Ishikawa (cell line): ENCODE measurements at regions not wholly inside any gene's neighbourhood (a gene's known extent, or its start where the extent isn't known, plus 50 kb on each side); places are given as distances from the start of the nearest gene placed in this dataset.

Source experiments
- CEBPB ChIP-seq: IDR thresholded peaks from 2 replicates; pipeline ENCODE4 v1.6.1; 2012
- CREB1 ChIP-seq: IDR thresholded peaks from 2 replicates; pipeline ENCODE4 v1.6.1; 2012; ENCODE audit warnings: low read depth
- EGR1 ChIP-seq: IDR thresholded peaks from 2 replicates; pipeline ENCODE4 v1.6.1; 2012
- EP300 ChIP-seq: IDR thresholded peaks from 2 replicates; pipeline ENCODE4 v1.6.1; 2012; ENCODE audit warnings: borderline replicate concordance
- FOXM1 ChIP-seq: IDR thresholded peaks from 2 replicates; pipeline ENCODE4 v1.6.1; 2012; ENCODE audit warnings: low read depth, borderline replicate concordance
- MAX ChIP-seq: IDR thresholded peaks from 2 replicates; pipeline ENCODE4 v1.6.1; 2012
- NFIC ChIP-seq: IDR thresholded peaks from 2 replicates; pipeline ENCODE4 v1.6.1; 2012
- RAD21 ChIP-seq: IDR thresholded peaks from 2 replicates; pipeline ENCODE4 v1.6.1; 2012; ENCODE audit warnings: low read depth
- REST ChIP-seq: IDR thresholded peaks from 2 replicates; pipeline ENCODE4 v1.6.1; 2012; ENCODE audit warnings: low read depth, mild to moderate bottlenecking
- TAF1 ChIP-seq: IDR thresholded peaks from 2 replicates; pipeline ENCODE4 v1.6.1; 2012; ENCODE audit warnings: low read depth, mild to moderate bottlenecking
- TCF12 ChIP-seq: IDR thresholded peaks from 2 replicates; pipeline ENCODE4 v1.6.1; 2012; ENCODE audit warnings: low read depth
- TEAD4 ChIP-seq: IDR thresholded peaks from 2 replicates; pipeline ENCODE4 v1.6.1; 2012
- USF1 ChIP-seq: IDR thresholded peaks from 2 replicates; pipeline ENCODE4 v1.6.1; 2012
- YY1 ChIP-seq: IDR thresholded peaks from 2 replicates; pipeline ENCODE4 v1.6.1; 2012; ENCODE audit warnings: low read depth
- ZBTB7A ChIP-seq: IDR thresholded peaks from 2 replicates; pipeline ENCODE4 v1.6.1; 2012; ENCODE audit warnings: low read depth

GRCh38 chrX:99494668-99495067, 915.4 kb downstream of the PCDH19 start:
- TF ChIP-seq NFIC (no peak), EP300 (no peak), EGR1 (no peak), REST (no peak), RAD21 (no peak), USF1 (no peak), TEAD4 (no peak), CREB1 (no peak), FOXM1 (no peak), YY1 (no peak)

GRCh38 chrX:99480728-99481127, 929.3 kb downstream of the PCDH19 start:
- TF ChIP-seq RAD21 = no peak
- no peak for TF ChIP-seq TCF12
- no peak for TF ChIP-seq MAX
- no peak for TF ChIP-seq TAF1
- no peak for TF ChIP-seq USF1
- TF ChIP-seq EGR1 = no peak

GRCh38 chrX:99469439-99469838, 940.6 kb downstream of the PCDH19 start:
- TF ChIP-seq TCF12 (no peak), EP300 (no peak), CREB1 (no peak), ZBTB7A (no peak), NFIC (no peak), FOXM1 (no peak), CEBPB (no peak), EGR1 (no peak), USF1 (no peak), RAD21 (no peak), TEAD4 (no peak), MAX (no peak), YY1 (no peak), TAF1 (no peak)

GRCh38 chrX:99468993-99469392, 941.1 kb downstream of the PCDH19 start:
- TF ChIP-seq EP300 = no peak
- TF ChIP-seq TCF12 = no peak
- TF ChIP-seq TAF1 = no peak
- no peak for TF ChIP-seq FOXM1
- no peak for TF ChIP-seq RAD21
- TF ChIP-seq USF1 = no peak
- TF ChIP-seq CEBPB = no peak
- no peak for TF ChIP-seq YY1
- no peak for TF ChIP-seq EGR1
- TF ChIP-seq ZBTB7A = no peak
- no peak for TF ChIP-seq TEAD4
- TF ChIP-seq NFIC = no peak
- no peak for TF ChIP-seq MAX
- TF ChIP-seq CREB1 = no peak
- no peak for TF ChIP-seq REST

- TF ChIP-seq ZBTB7A (no peak), NFIC (no peak), TAF1 (no peak), EGR1 (no peak), FOXM1 (no peak), TCF12 (no peak), YY1 (no peak), RAD21 (no peak), USF1 (no peak), CEBPB (no peak), MAX (no peak), CREB1 (no peak), TEAD4 (no peak), EP300 (no peak), REST (no peak)
Measured at GRCh38 chrX:99461223-99461622, 948.9 kb downstream of the PCDH19 start.
